Cardiac muscle cell (in vitro differentiated cells and primary cell): ENCODE measurements at regions not wholly inside any gene's neighbourhood (a gene's known extent, or its start where the extent isn't known, plus 50 kb on each side); places are given as distances from the start of the nearest gene placed in this dataset.

ENCODE experiments used
- DNase-seq, 2 donors: peaks; one replicate each; pipeline versions ENCODE4 v3.0.0 to v3.0.0-alpha.2; 2010 to 2017; ENCODE audit warnings: low read depth in 1 of 2, low spot score in 1 of 2
- H3K27ac ChIP-seq: fragments of 200-600 bp; sonication (generic); 2 replicates; pipeline ENCODE4 v1.5.1; 2016
- H3K27me3 ChIP-seq: fragments of 200-600 bp; sonication (generic); 2 replicates; pipeline ENCODE4 v1.6.0; 2016; ENCODE audit warnings: control low read depth
- H3K36me3 ChIP-seq: fragments of 200-600 bp; sonication (generic); 2 replicates; pipeline ENCODE4 v1.5.1; 2016; ENCODE audit warnings: control low read depth
- H3K4me1 ChIP-seq: fragments of 200-600 bp; sonication (generic); 2 replicates; pipeline ENCODE4 v1.8.1; 2017; ENCODE audit warnings: low read depth, mild to moderate bottlenecking, mixed run types
- H3K4me3 ChIP-seq: fragments of 200-600 bp; sonication (generic); 2 replicates; pipeline ENCODE4 v1.5.1; 2016; ENCODE audit warnings: mild to moderate bottlenecking
- H3K9me3 ChIP-seq: fragments of 200-600 bp; sonication (generic); 2 replicates; pipeline ENCODE4 v1.5.1; 2017; ENCODE audit warnings: low read depth, mild to moderate bottlenecking, control low read depth
- TF ChIP-seq, protein P1 (sequence below): IDR thresholded peaks from 2 replicates; pipeline ENCODE4 v1.5.1; 2012; ENCODE audit warnings: low read depth, mild to moderate bottlenecking, low read length

- H3K36me3 ChIP-seq = no peaks in the 10 kb centered on the region
- H3K27ac ChIP-seq = no peak overlapping the region
- H3K4me3 ChIP-seq = no peak overlapping the region
- no peak for DNase-seq
- peaks cover 4% of the 10 kb centered on the region for H3K27me3 ChIP-seq
- no peaks in the 10 kb centered on the region for H3K9me3 ChIP-seq
- TF ChIP-seq, protein P1, sequence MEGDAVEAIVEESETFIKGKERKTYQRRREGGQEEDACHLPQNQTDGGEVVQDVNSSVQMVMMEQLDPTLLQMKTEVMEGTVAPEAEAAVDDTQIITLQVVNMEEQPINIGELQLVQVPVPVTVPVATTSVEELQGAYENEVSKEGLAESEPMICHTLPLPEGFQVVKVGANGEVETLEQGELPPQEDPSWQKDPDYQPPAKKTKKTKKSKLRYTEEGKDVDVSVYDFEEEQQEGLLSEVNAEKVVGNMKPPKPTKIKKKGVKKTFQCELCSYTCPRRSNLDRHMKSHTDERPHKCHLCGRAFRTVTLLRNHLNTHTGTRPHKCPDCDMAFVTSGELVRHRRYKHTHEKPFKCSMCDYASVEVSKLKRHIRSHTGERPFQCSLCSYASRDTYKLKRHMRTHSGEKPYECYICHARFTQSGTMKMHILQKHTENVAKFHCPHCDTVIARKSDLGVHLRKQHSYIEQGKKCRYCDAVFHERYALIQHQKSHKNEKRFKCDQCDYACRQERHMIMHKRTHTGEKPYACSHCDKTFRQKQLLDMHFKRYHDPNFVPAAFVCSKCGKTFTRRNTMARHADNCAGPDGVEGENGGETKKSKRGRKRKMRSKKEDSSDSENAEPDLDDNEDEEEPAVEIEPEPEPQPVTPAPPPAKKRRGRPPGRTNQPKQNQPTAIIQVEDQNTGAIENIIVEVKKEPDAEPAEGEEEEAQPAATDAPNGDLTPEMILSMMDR = no peak
- no peaks in the 10 kb centered on the region for H3K4me1 ChIP-seq
Observed at GRCh38 chr20:40610730-40611129, 78.3 kb downstream of the MAFB start.

DNA sequence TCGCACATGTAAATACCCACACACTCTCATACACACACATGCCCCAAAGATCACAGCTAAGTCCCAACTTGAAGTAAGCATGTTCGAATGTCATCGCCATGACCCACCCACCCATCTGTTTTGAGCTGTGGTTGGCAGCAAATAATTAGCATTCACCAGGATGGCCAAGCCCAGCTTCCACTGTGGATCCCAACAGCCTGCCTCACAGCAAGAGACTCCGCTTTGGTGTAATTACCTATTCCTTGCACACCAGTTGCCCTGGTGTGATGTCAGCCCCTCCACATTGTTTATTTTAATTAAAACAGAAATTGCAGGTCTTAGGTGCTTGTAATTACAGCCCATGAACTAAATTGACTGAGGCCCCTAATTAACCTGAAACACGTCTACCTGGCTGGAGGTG, 81.1 kb downstream of the MAFB start:
- TF ChIP-seq, protein P1 = no peak
- DNase-seq = no peak

GRCh38 chr20:40606660-40607059, 82.4 kb downstream of the MAFB start:
- Histone ChIP-seq H3K27ac (no peak overlapping the region), H3K9me3 (no peaks in the 10 kb centered on the region), H3K27me3 (no peaks in the 10 kb centered on the region), H3K4me1 (no peaks in the 10 kb centered on the region), H3K36me3 (no peaks in the 10 kb centered on the region), H3K4me3 (no peak overlapping the region)
- peak in 1 of 2 donors; percentile 1 for DNase-seq
- TF ChIP-seq, protein P1 = peak; percentile 18

More for the DNA sequence above, 81.1 kb downstream of the MAFB start:
- Histone ChIP-seq H3K4me3 (no peak overlapping the region), H3K36me3 (no peaks in the 10 kb centered on the region), H3K27ac (no peak overlapping the region), H3K9me3 (no peaks in the 10 kb centered on the region), H3K27me3 (no peaks in the 10 kb centered on the region), H3K4me1 (no peaks in the 10 kb centered on the region)

DNA sequence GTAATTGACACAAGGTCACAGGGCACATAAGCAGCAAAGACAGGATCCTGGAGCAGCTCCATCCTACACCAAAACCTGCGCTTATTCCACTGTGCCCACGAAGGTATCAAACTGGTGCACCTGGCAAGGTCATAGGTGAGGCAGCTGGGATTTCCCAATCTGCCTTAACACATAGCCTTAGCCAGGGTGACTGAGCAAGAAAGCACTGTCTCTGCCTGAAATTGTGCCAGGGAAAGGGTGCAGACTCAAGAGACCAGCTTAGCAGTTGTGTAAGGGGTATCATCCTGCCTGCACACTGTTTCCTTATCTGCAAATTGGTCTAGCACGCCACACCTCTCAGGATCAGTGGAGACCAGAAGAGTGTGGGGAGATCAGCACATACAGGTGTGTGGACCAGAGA, 82.8 kb downstream of the MAFB start:
- no peak for DNase-seq
- H3K27me3 ChIP-seq = no peaks in the 10 kb centered on the region
- H3K4me3 ChIP-seq = no peak overlapping the region
- H3K9me3 ChIP-seq = no peaks in the 10 kb centered on the region
- no peaks in the 10 kb centered on the region for H3K4me1 ChIP-seq
- TF ChIP-seq, protein P1 = no peak
- no peak overlapping the region for H3K27ac ChIP-seq
- no peaks in the 10 kb centered on the region for H3K36me3 ChIP-seq

DNA sequence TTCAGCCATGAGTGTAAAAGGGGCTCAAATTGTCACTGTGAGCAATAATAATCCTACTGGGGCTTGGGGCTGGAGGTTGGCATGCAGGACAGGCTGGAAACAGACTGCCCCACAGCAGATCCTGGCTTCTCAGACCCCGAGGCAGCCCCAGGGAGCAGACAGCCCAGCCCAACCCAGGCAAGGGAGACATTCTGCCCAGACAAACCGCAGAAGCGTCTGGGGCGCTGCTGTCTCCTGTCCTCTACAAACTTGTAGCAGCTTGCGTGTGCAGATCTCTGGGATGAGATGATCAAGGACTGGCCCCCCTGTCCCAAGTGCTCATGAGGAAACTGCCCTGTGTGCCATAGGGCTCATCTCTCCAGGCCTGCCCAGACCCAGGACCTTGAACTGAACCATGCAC, 84.6 kb downstream of the MAFB start:
- Histone ChIP-seq H3K36me3 (no peaks in the 10 kb centered on the region), H3K9me3 (no peaks in the 10 kb centered on the region), H3K4me3 (no peak overlapping the region), H3K27ac (no peak overlapping the region), H3K4me1 (peaks cover 4% of the 10 kb centered on the region), H3K27me3 (no peaks in the 10 kb centered on the region)
- TF ChIP-seq, protein P1 = no peak
- no peak for DNase-seq

DNA sequence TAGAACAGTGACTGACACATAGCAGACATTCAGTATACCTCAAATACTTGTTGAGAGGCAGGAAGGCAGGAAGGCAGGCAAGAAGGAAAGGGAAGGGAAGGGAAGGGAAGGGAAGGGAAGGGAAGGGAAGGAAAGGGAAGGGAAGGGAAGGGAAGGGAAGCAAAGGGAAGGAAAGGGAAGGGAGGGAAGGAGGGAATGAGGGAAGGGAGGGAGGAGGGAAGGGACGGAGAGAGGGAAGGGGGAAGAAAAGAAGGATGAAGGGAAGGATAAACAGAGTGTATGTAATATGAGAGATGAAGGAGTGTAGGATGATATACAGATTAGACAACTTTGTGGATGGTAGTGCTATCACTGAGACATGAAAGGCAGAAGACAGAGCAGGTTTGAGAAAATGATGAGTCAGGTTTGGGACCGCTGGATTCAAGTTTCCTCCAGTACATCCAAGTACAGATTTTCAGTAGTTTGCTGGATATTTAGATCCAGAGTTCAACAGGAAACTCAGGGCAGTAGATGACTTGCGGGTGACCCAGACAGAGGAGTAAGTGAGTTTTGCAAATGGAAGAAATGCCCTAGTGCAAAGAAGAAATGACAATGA, 85.9 kb downstream of the MAFB start:
- Histone ChIP-seq H3K9me3 (no peaks in the 10 kb centered on the region), H3K4me1 (peaks cover 4% of the 10 kb centered on the region), H3K4me3 (no peak overlapping the region), H3K27ac (no peak overlapping the region), H3K27me3 (no peaks in the 10 kb centered on the region), H3K36me3 (no peaks in the 10 kb centered on the region)
- TF ChIP-seq, protein P1 = no peak
- no peak for DNase-seq
